ENCODE measurements at regions not wholly inside any gene's neighbourhood (a gene's known extent, or its start where the extent isn't known, plus 50 kb on each side); places are given as distances from the start of the nearest gene placed in this dataset.

DNA sequence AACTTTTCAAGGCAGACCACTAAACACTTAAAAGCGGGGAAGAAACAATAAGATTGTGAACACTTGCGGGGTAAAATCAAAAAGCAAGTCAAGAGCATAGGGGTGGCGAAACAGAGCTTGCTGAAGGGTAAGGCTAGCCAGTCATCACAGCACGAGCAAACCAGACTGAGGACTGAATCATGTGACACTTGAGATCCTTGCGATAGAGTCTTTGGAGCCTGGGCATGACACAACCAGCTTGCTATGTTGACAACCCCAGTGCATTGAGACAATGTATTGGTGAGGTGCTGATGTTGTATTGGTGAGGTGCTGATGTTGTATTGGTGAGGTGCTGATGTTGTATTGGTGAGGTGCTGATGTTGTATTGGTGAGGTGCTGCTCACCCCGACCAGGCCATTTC, 72.3 kb downstream of the SLIT2 start (continued):
- TF ChIP-seq, protein P1, sequence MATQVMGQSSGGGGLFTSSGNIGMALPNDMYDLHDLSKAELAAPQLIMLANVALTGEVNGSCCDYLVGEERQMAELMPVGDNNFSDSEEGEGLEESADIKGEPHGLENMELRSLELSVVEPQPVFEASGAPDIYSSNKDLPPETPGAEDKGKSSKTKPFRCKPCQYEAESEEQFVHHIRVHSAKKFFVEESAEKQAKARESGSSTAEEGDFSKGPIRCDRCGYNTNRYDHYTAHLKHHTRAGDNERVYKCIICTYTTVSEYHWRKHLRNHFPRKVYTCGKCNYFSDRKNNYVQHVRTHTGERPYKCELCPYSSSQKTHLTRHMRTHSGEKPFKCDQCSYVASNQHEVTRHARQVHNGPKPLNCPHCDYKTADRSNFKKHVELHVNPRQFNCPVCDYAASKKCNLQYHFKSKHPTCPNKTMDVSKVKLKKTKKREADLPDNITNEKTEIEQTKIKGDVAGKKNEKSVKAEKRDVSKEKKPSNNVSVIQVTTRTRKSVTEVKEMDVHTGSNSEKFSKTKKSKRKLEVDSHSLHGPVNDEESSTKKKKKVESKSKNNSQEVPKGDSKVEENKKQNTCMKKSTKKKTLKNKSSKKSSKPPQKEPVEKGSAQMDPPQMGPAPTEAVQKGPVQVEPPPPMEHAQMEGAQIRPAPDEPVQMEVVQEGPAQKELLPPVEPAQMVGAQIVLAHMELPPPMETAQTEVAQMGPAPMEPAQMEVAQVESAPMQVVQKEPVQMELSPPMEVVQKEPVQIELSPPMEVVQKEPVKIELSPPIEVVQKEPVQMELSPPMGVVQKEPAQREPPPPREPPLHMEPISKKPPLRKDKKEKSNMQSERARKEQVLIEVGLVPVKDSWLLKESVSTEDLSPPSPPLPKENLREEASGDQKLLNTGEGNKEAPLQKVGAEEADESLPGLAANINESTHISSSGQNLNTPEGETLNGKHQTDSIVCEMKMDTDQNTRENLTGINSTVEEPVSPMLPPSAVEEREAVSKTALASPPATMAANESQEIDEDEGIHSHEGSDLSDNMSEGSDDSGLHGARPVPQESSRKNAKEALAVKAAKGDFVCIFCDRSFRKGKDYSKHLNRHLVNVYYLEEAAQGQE (IDR thresholded peaks at IDR 0.05; ENCODE audit: unreplicated experiment) = no peak
- TF ChIP-seq JUNB (IDR thresholded peaks at IDR 0.05; ENCODE audit: unreplicated experiment) (no peak), CREB1 (CRISPR knock-in tag; IDR thresholded peaks at IDR 0.05; ENCODE audit: low read depth) (no peak), EZH2 (IDR thresholded peaks at IDR 0.05; ENCODE audit: low read depth, unreplicated experiment) (no peak), ZNF331 (CRISPR knock-in tag; IDR thresholded peaks at IDR 0.05; ENCODE audit: low read depth) (no peak), ZNF114 (CRISPR knock-in tag; IDR thresholded peaks at IDR 0.05) (no peak), EZH2phosphoT487 (IDR thresholded peaks at IDR 0.05; ENCODE audit: unreplicated experiment) (no peak), STAT1 (IDR thresholded peaks at IDR 0.05; ENCODE audit: unreplicated experiment) (no peak)

DNA sequence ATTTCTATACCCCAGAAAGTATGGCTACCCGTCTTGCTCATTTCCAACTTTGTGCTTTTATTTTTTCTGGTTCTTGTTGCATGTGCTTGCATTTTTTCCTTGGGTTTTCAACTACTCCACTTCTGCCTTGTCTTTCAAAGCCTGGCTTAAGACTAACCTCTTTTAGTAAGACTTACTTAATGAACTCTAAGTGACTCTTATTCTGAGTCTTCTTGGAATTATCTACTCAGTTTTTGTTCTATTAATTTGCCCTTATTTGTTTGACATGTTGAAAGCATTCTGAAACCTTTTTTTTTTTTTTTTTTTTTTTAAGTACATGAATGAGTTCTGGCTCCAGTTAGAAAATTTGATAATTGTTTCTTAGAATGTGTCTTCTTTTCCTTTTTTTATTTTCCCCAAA, 74.8 kb downstream of the SLIT2 start:
- peaks cover 9% of the 10 kb centered on the region; the same call in 2 of the 3 replicates for H3K4me1 Mint-ChIP-seq
- Histone ChIP-seq H3K4me3 (no peak overlapping the region), H3K79me2 (replicated peaks; ENCODE audit: insufficient read depth) (no peaks in the 10 kb centered on the region), H3K27me3 (ENCODE audit: insufficient read depth) (no peaks in the 10 kb centered on the region), H4K20me1 (replicated peaks; ENCODE audit: insufficient read depth) (no peaks in the 10 kb centered on the region), H3K36me3 (ENCODE audit: insufficient read depth) (no peaks in the 10 kb centered on the region), H3F3A (replicated peaks; ENCODE audit: low read depth) (no peaks in the 10 kb centered on the region), H3K27ac (ENCODE audit: low read depth) (no peak overlapping the region), H3K4me1 (ENCODE audit: insufficient read depth) (no peaks in the 10 kb centered on the region), H2AFZ (no peak overlapping the region), H3K9me2 (ENCODE audit: insufficient read depth) (no peaks in the 10 kb centered on the region), H3K4me2 (no peak overlapping the region)
- no peaks in the 10 kb centered on the region for H3K27me3 Mint-ChIP-seq (ENCODE audit: insufficient read depth, low read depth, poor library complexity)
- DNase-seq (ENCODE audit: low spot score) (no peak), ATAC-seq (no peak)
- H3K9me3 Mint-ChIP-seq = no peaks in the 10 kb centered on the region
- H3K27ac Mint-ChIP-seq = no peak overlapping the region
- no peaks in the 10 kb centered on the region for H3K36me3 Mint-ChIP-seq (ENCODE audit: low read depth)
- no peak overlapping the region for H3K4me3 Mint-ChIP-seq
- TF ChIP-seq ZNF114 (CRISPR knock-in tag; IDR thresholded peaks at IDR 0.05) = no peak
- TF ChIP-seq ZNF331 (CRISPR knock-in tag; IDR thresholded peaks at IDR 0.05; ENCODE audit: low read depth) = no peak
- TF ChIP-seq EZH2 (IDR thresholded peaks at IDR 0.05; ENCODE audit: low read depth, unreplicated experiment) = no peak
- TF ChIP-seq, protein P2, sequence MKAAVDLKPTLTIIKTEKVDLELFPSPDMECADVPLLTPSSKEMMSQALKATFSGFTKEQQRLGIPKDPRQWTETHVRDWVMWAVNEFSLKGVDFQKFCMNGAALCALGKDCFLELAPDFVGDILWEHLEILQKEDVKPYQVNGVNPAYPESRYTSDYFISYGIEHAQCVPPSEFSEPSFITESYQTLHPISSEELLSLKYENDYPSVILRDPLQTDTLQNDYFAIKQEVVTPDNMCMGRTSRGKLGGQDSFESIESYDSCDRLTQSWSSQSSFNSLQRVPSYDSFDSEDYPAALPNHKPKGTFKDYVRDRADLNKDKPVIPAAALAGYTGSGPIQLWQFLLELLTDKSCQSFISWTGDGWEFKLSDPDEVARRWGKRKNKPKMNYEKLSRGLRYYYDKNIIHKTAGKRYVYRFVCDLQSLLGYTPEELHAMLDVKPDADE (IDR thresholded peaks at IDR 0.05) = no peak
- no peak for TF ChIP-seq CREB1 (CRISPR knock-in tag; IDR thresholded peaks at IDR 0.05; ENCODE audit: low read depth)
- TF ChIP-seq NANOG (IDR thresholded peaks at IDR 0.05; ENCODE audit: borderline replicate concordance) = no peak
- TF ChIP-seq, protein P3, sequence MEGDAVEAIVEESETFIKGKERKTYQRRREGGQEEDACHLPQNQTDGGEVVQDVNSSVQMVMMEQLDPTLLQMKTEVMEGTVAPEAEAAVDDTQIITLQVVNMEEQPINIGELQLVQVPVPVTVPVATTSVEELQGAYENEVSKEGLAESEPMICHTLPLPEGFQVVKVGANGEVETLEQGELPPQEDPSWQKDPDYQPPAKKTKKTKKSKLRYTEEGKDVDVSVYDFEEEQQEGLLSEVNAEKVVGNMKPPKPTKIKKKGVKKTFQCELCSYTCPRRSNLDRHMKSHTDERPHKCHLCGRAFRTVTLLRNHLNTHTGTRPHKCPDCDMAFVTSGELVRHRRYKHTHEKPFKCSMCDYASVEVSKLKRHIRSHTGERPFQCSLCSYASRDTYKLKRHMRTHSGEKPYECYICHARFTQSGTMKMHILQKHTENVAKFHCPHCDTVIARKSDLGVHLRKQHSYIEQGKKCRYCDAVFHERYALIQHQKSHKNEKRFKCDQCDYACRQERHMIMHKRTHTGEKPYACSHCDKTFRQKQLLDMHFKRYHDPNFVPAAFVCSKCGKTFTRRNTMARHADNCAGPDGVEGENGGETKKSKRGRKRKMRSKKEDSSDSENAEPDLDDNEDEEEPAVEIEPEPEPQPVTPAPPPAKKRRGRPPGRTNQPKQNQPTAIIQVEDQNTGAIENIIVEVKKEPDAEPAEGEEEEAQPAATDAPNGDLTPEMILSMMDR (conservative IDR thresholded peaks at IDR 0.05; ENCODE audit: low read depth in 2 of 2) = no peak
- no peak for TF ChIP-seq JUNB (IDR thresholded peaks at IDR 0.05; ENCODE audit: unreplicated experiment)
- no peak for TF ChIP-seq EZH2phosphoT487 (IDR thresholded peaks at IDR 0.05; ENCODE audit: unreplicated experiment)
- TF ChIP-seq STAT1 (IDR thresholded peaks at IDR 0.05; ENCODE audit: unreplicated experiment) = no peak
- TF ChIP-seq, protein P4, sequence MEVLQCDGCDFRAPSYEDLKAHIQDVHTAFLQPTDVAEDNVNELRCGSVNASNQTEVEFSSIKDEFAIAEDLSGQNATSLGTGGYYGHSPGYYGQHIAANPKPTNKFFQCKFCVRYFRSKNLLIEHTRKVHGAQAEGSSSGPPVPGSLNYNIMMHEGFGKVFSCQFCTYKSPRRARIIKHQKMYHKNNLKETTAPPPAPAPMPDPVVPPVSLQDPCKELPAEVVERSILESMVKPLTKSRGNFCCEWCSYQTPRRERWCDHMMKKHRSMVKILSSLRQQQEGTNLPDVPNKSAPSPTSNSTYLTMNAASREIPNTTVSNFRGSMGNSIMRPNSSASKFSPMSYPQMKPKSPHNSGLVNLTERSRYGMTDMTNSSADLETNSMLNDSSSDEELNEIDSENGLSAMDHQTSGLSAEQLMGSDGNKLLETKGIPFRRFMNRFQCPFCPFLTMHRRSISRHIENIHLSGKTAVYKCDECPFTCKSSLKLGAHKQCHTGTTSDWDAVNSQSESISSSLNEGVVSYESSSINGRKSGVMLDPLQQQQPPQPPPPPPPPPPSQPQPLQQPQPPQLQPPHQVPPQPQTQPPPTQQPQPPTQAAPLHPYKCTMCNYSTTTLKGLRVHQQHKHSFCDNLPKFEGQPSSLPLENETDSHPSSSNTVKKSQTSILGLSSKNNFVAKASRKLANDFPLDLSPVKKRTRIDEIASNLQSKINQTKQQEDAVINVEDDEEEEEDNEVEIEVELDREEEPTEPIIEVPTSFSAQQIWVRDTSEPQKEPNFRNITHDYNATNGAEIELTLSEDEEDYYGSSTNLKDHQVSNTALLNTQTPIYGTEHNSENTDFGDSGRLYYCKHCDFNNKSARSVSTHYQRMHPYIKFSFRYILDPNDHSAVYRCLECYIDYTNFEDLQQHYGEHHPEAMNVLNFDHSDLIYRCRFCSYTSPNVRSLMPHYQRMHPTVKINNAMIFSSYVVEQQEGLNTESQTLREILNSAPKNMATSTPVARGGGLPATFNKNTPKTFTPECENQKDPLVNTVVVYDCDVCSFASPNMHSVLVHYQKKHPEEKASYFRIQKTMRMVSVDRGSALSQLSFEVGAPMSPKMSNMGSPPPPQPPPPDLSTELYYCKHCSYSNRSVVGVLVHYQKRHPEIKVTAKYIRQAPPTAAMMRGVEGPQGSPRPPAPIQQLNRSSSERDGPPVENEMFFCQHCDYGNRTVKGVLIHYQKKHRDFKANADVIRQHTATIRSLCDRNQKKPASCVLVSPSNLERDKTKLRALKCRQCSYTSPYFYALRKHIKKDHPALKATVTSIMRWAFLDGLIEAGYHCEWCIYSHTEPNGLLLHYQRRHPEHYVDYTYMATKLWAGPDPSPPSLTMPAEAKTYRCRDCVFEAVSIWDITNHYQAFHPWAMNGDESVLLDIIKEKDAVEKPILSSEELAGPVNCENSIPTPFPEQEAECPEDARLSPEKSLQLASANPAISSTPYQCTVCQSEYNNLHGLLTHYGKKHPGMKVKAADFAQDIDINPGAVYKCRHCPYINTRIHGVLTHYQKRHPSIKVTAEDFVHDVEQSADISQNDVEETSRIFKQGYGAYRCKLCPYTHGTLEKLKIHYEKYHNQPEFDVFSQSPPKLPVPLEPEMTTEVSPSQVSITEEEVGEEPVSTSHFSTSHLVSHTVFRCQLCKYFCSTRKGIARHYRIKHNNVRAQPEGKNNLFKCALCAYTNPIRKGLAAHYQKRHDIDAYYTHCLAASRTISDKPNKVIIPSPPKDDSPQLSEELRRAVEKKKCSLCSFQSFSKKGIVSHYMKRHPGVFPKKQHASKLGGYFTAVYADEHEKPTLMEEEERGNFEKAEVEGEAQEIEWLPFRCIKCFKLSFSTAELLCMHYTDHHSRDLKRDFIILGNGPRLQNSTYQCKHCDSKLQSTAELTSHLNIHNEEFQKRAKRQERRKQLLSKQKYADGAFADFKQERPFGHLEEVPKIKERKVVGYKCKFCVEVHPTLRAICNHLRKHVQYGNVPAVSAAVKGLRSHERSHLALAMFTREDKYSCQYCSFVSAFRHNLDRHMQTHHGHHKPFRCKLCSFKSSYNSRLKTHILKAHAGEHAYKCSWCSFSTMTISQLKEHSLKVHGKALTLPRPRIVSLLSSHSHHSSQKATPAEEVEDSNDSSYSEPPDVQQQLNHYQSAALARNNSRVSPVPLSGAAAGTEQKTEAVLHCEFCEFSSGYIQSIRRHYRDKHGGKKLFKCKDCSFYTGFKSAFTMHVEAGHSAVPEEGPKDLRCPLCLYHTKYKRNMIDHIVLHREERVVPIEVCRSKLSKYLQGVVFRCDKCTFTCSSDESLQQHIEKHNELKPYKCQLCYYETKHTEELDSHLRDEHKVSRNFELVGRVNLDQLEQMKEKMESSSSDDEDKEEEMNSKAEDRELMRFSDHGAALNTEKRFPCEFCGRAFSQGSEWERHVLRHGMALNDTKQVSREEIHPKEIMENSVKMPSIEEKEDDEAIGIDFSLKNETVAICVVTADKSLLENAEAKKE (CRISPR knock-in tag; IDR thresholded peaks at IDR 0.05) = no peak

Measured in GM23338 (cell line).